NB4 (cell line): ENCODE measurements at regions not wholly inside any gene's neighbourhood (a gene's known extent, or its start where the extent isn't known, plus 50 kb on each side); places are given as distances from the start of the nearest gene placed in this dataset.

Experiments
- DNase-seq: peaks from one replicate; pipeline ENCODE4 v3.0.0; 2010; ENCODE audit warnings: low read depth
- H3K4me3 ChIP-seq: one replicate; pipeline ENCODE4 v1.5.1; 2011; ENCODE audit warnings: mild to moderate bottlenecking, low read depth, low read length, moderate library complexity
- MAX ChIP-seq: IDR thresholded peaks from 2 replicates; pipeline ENCODE4 v1.6.1; 2011; ENCODE audit warnings: low read depth, low read length
- MYC ChIP-seq: IDR thresholded peaks from 2 replicates; pipeline ENCODE4 v1.6.1; 2011; ENCODE audit warnings: low read depth, low read length
- POLR2A ChIP-seq: IDR thresholded peaks from 2 replicates; pipeline ENCODE4 v1.6.1; 2011; ENCODE audit warnings: mild to moderate bottlenecking; ENCODE audit not compliant: insufficient read length; ENCODE audit errors: extremely low read depth
- TF ChIP-seq, protein P1 (sequence below): IDR thresholded peaks from one replicate; pipeline ENCODE4 v1.5.1; 2012; ENCODE audit warnings: low read depth, low read length

- no peak overlapping the region for H3K4me3 ChIP-seq
- peak; percentile 74 for DNase-seq
- TF ChIP-seq MYC (no peak), POLR2A (no peak)
- TF ChIP-seq, protein P1, sequence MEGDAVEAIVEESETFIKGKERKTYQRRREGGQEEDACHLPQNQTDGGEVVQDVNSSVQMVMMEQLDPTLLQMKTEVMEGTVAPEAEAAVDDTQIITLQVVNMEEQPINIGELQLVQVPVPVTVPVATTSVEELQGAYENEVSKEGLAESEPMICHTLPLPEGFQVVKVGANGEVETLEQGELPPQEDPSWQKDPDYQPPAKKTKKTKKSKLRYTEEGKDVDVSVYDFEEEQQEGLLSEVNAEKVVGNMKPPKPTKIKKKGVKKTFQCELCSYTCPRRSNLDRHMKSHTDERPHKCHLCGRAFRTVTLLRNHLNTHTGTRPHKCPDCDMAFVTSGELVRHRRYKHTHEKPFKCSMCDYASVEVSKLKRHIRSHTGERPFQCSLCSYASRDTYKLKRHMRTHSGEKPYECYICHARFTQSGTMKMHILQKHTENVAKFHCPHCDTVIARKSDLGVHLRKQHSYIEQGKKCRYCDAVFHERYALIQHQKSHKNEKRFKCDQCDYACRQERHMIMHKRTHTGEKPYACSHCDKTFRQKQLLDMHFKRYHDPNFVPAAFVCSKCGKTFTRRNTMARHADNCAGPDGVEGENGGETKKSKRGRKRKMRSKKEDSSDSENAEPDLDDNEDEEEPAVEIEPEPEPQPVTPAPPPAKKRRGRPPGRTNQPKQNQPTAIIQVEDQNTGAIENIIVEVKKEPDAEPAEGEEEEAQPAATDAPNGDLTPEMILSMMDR = peak; percentile 76
These were observed 83.1 kb upstream of the MTNR1B start for GRCh38 chr11:92886243-92886905.

DNA sequence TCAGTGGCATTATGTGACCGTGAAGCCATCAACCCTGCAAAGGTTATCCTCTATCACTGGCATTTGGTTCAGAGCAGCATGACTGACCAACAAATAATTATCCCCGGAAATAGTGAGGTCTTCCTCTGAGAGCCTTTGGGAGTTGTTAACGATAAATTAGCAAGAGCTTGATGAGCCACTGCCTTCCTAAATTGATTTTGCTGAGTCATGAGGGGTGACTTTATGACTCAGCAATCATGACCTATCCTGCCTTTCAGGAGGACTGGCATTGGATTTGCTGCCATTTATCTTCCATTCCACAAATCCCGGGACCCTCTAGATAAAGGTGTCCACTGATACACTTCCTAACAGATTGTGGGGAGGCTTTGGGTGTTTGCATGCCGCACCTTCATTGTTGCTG, 80.8 kb upstream of the MTNR1B start:
- DNase-seq = peak; percentile 40
- TF ChIP-seq POLR2A (no peak), MAX (no peak), MYC (no peak)
- TF ChIP-seq, protein P1 = no peak
- H3K4me3 ChIP-seq = no peak overlapping the region

DNA sequence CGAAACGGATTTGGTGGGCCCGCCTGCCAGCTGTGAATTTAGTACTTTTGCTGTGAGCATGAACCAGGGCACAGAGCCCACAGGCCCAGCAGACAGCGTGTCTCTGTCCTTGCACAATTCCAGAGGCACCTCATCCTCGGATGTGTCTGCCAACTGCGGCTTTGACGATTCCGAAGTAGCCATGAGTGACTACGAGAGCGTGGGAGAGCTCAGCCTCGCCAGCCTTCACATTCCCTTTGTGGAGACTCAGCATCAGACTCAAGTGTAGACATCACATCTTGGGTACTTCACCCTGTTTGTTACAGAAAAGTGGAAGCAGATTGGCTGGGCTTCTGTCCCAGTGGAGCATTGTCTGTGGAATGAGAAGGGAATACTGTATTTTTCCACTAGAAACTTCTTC, 78.6 kb upstream of the MTNR1B start:
- DNase-seq = no peak
- no peak overlapping the region for H3K4me3 ChIP-seq
- TF ChIP-seq MAX = no peak
- no peak for TF ChIP-seq POLR2A
- TF ChIP-seq, protein P1 = no peak
- no peak for TF ChIP-seq MYC

GRCh38 chr11:92892802-92893684, 76.4 kb upstream of the MTNR1B start:
- DNase-seq = no peak
- no peak for TF ChIP-seq MAX
- no peak overlapping the region for H3K4me3 ChIP-seq

DNA sequence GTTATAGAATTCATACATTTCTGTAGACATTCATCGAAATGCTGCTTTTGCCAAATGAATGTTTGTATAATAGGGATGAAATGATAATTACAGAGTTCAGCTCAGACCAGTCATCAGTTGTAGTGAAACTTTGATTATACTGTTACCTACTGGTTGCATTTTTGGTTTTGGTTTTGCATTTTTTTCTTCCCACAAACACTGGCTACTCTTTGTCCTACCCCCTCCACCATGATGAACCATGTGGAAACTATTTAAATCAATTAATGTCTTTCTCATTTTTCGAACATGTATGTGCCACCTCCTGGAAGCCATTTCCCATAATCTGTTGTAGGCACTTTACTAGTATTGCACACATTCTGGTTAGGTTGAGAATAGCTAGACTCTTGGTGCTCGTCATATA, 75.3 kb upstream of the MTNR1B start:
- no peak for DNase-seq
- TF ChIP-seq POLR2A (no peak), MAX (no peak), MYC (no peak)
- TF ChIP-seq, protein P1 = no peak
- no peak overlapping the region for H3K4me3 ChIP-seq

- H3K4me3 ChIP-seq = no peak overlapping the region
- no peak for DNase-seq
- TF ChIP-seq MAX = no peak
- TF ChIP-seq, protein P1 = no peak
- TF ChIP-seq MYC = no peak
- no peak for TF ChIP-seq POLR2A
These were observed 72.0 kb upstream of the MTNR1B start for GRCh38 chr11:92897487-92897886.
